NCI-H226 (cell line): ENCODE measurements at regions not wholly inside any gene's neighbourhood (a gene's known extent, or its start where the extent isn't known, plus 50 kb on each side); places are given as distances from the start of the nearest gene placed in this dataset.

Source experiments
- DNase-seq: peaks from one replicate; pipeline ENCODE4 v3.0.0-alpha.2; 2015

DNA sequence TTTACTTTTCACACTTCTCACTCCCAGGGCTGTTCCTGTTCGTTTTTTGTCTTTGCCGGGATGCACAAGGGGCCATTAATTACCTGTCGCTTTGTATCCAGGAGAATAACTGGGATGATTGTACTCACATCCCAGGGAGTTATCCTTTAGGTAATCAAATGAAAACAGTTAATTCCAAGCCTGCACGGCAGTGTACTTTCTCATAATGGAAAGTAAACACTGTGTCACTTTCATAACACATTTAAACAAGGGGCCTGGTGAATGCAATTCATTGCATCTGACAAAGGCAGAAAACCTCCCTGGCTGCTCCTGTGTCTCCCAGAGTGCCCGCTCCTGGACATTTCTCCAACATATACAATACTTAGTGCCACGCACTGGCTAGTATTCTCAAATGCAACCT, 138.7 kb upstream of the CELF2 start:
- DNase-seq = no peak

DNA sequence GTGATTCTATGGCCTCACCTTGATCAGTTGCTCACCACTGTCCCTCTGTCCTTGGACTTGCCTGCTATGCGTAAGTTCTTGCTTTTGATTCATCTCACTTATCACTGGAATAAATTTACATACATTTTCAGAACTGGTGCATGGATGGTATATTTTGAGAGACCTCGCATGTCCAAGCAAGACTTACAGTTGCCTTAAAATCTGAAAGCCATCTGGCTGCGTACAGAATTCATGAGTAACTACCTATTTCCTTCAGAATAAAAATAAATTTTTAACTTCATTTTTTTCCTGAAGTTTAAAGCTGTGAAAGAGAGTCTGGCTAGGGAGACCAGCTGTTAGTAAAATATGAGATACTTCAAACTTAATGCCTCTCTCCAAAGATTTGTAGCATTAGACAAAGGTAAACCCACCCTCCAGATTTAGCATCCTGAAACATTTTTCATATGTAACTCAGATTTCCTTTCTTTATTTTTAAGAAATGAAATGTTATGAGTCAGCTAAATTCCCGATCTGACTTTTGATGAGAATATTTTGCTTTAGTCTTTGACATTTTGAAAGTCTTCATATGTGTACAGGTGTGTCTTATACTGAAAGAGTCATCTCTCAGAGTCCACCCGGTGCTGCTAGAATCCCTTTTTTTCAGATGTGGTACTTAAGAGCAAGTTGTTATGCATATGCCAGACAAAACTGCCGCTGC, 136.4 kb upstream of the CELF2 start:
- DNase-seq = no peak

DNA sequence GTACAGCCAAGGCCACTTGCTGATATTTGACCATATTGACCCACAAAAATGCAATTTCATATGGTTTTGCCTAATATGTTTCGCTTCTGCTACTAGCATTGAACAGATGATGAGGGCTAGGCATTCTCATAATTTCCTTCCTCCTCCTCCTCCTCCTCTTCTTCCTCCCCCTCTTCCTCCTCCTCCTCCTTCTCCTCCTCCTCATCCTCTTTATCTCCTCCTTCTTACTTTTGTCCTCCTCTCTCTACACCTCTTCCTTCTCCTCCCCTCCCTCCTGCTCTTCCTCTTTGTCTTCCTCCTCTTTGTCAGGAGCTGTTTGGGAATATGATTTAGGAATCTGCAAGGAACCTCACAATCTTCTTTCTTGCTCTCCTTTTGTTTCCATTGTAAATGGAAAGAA, 133.9 kb upstream of the CELF2 start:
- no peak for DNase-seq

- DNase-seq = peak; percentile 91
Observed at GRCh38 chr10:10886861-10887531, 130.7 kb upstream of the CELF2 start.

- DNase-seq = peak; percentile 27
Observed at GRCh38 chr10:10891124-10892082, 126.3 kb upstream of the CELF2 start.

- no peak for DNase-seq
Observed at GRCh38 chr10:10892290-10892875, 125.3 kb upstream of the CELF2 start.

GRCh38 chr10:10897400-10897799, 120.3 kb upstream of the CELF2 start:
- DNase-seq = no peak

DNA sequence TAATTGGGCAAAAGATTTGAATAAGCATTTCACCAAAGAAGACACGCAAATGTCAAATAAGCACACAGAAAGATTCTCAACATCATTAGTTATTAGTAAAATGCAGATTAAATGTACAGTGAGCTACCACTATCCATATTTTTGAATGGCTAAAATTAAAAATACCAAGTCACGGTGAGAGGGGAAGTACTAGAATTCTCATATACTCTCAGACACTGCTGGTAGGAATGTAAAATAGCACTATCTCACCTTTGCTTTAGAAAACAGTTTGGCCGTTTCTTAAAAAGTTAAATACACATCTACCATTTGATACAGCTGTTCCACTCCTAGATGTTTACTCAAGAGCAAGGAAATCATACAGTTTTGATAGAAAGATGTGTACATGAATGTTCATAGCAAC, 115.8 kb upstream of the CELF2 start:
- DNase-seq = no peak

DNA sequence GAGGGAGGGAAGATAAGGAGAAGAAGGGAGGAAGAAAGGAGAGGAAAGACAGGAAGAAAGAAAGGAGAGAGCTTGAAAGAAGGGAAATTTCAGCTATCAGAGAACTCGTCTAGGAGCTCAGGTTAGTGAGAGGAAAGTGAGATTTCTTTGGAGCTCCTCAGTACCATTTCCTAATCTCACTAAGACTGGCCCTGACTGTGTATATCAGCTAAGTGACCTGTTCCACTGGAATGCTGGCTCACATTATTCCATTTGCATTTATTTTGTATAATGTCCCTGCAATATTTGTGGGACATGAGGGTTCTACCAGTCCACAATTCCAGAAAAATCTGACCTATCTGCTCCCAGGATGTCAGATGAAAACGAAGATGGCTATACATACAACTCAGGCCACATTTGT, 114.7 kb upstream of the CELF2 start:
- DNase-seq = peak; percentile 55

DNA sequence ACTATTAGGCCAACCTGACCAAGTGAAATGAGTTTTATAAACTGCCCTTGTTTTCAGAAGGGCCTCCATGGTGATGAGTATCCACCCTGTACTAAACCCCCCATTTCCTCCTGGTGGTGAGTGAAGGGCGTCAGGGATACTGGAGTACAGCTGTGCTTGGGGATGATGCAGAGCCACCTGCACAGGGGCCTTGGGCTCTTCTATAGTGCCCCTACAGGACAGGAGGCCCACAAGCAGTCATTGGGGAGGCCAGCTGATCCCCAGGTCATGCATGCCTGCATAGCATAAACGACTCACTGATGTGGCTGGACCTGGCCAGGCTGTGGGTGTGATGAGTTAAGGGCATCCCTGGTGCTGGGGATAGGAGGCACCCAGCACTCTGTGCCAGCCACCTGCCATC, 114.1 kb upstream of the CELF2 start:
- no peak for DNase-seq

GRCh38 chr10:10910634-10911033, 107.0 kb upstream of the CELF2 start:
- DNase-seq = no peak

GRCh38 chr10:10911035-10911434, 106.6 kb upstream of the CELF2 start:
- DNase-seq = no peak

DNA sequence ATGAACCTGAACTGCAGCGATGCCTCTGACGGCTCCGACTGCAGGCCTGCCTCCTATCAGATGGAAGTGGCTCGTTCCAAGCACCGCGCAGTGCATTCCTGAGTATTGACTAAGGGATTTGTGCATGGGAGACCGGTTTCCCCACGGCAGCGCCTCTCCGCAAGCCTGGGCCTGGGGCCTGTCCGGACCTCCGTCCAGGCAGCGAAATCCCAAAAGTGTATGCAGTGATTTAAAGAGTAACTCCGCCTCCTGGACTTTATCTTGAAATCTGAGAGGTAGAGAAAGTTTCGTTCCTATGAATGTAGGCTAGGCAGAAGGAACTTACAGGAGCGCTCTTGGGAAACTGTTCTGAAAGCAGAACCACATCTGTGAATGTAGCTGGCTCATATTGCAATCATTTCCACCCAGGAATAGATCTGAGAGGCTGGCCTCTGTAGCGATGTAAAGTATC, 106.2 kb upstream of the CELF2 start:
- peak; percentile 97 for DNase-seq

GRCh38 chr10:10914144-10914543, 103.5 kb upstream of the CELF2 start:
- no peak for DNase-seq

DNA sequence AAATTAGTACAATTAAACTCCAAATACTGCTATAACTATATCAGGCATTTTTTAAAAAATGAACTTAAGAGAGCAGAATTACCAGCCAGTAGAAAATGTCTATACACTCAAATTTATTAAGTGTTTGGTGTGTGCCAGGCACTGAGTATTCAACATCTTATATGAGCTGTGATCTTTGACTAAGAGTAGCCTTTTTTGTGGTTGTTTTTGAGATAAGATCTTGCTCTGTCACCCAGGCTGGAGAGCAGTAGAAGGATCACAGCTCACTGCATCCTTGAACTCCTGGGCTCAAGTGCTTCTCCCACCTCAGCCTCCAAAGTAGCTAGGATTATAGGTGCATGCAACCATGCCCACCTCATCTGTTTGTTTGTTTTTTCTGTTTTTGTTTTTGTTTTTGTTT, 102.5 kb upstream of the CELF2 start:
- DNase-seq = no peak

GRCh38 chr10:10917031-10917430, 100.6 kb upstream of the CELF2 start:
- no peak for DNase-seq

- no peak for DNase-seq
Observed at GRCh38 chr10:10919976-10920375, 97.7 kb upstream of the CELF2 start.

DNA sequence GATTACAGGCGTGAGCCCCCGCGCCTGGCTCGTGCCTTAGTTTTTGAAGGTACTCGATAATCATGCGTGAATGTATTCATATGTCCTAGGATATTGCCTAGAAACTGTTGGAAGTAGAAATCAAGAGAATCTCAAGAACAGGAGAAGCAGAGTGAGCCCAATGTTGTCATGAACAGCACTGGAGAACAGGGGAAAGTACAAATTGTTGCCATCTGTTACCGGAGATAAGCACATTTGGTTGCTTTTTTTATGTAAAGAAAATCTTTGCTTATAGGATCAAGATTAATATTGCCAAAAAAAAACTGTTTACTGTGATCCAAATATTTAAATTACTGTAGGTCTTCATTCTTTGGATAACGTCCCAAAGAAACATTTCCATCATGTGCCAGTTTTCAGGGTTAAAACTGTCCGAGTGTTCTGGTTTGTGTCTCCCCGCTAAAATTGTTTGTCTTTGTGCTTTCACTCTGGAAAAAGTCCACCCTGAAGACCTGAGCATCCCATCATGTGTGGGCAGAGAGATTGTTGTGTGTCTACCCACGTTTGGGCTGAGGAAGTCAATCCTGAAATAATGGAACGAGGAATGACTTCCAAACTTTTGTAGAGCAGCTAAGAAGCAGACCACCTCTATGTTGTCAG, 95.7 kb upstream of the CELF2 start:
- no peak for DNase-seq

GRCh38 chr10:10923029-10923651, 94.5 kb upstream of the CELF2 start:
- DNase-seq = no peak

DNA sequence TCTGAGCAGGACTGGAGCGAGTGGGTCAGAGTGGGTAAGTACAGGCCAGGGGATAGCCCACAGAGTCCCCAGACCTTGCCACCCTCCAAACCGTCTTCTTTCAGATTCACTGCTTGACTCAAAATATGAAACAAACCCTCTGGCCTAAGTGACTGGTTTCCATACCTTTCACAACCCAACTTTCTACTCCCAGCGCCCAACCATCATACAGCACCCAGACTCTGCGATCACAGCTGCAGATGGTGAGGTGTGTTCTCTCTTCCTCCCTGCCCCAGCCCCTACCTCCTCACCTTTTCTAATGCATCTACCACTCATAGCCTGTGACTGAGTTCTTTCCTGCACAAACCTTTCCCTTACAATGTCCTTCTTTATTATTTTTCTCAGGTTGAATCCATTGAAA, 92.0 kb upstream of the CELF2 start:
- DNase-seq = no peak

GRCh38 chr10:10927608-10928007, 90.1 kb upstream of the CELF2 start:
- DNase-seq = no peak
